HepG2 (cell line): ENCODE measurements at regions not wholly inside any gene's neighbourhood (a gene's known extent, or its start where the extent isn't known, plus 50 kb on each side); places are given as distances from the start of the nearest gene placed in this dataset.

Experiments
- ATAC-seq: fragments of 200-7000 bp; cut with Tn5 transposase; 3 replicates; pipeline ENCODE4 v1.9.1; 2020; ENCODE audit warnings: mild to moderate bottlenecking, moderate library complexity
- BruUV-seq: library from RNA; stranded (reverse); fragments of 400-500 nt; replicated peaks from 2 replicates; lab custom pipeline; 2021; lab: Mats Ljungman, UMichigan
- CTCF ChIA-PET: fragments of 300-600 bp; formaldehyde crosslinking; extraction: SDS; loops from one replicate; lab custom pipeline; 2021; ENCODE audit warnings: low total read pairs, inconsistent platforms, low intra/inter-chr PET ratio; lab: Yijun Ruan, JAX
- POLR2A ChIA-PET: fragments of 350-600 bp; sonication (Branson Sonifier 250); formaldehyde crosslinking; loops from one replicate; lab custom pipeline; 2020; ENCODE audit warnings: antibody characterized with exemption, inconsistent platforms; lab: Yijun Ruan, JAX
- DNase-seq: peaks from one replicate; pipeline ENCODE4 v3.0.0-alpha.2; 2015; ENCODE audit warnings: low spot score
- FAIRE-seq: peaks from 3 replicates; lab custom pipeline; 2011; peaks lifted over from hg19 to GRCh38; lab: Jason Lieb, UNC
- H2AFZ ChIP-seq: one replicate; pipeline ENCODE4 v1.6.1; 2011; ENCODE audit warnings: low read length, inconsistent platforms
- H3K27ac ChIP-seq: fragments of 300-600 bp; 3 replicates; pipeline ENCODE4 v1.8.0; 2011; ENCODE audit warnings: mixed run types, mild to moderate bottlenecking, mixed read lengths, low read length, inconsistent platforms; ENCODE audit not compliant: insufficient read depth; ENCODE audit errors: extremely low read length
- H3K27me3 ChIP-seq, 2 experiments: fragments of 200-600 bp in 1 of 2; 2 replicates in 1 of 2; 3 replicates in 1 of 2; pipeline versions ENCODE4 v1.6.0 to v1.8.0; 2011; ENCODE audit warnings: low read length in 2 of 2, mild to moderate bottlenecking in 2 of 2, moderate library complexity in 2 of 2, inconsistent platforms in 1 of 2; ENCODE audit not compliant: insufficient read depth in 2 of 2, control insufficient read depth in 1 of 2
- H3K36me3 ChIP-seq, 2 experiments: fragments of 200-600 bp in 1 of 2; replicated peaks in 1 of 2; 2 replicates in 1 of 2; 3 replicates in 1 of 2; pipeline versions ENCODE4 v1.5.1 to v1.8.0; 2011; ENCODE audit warnings: low read length in 2 of 2, inconsistent platforms in 1 of 2; ENCODE audit not compliant: insufficient read depth in 2 of 2, control insufficient read depth in 1 of 2
- H3K4me1 ChIP-seq: 2 replicates; pipeline ENCODE4 v1.5.1; 2012; ENCODE audit warnings: low read length, inconsistent platforms; ENCODE audit not compliant: insufficient read depth
- H3K4me2 ChIP-seq: 2 replicates; pipeline ENCODE4 v1.6.0; 2011; ENCODE audit warnings: low read depth, low read length, inconsistent platforms
- H3K4me3 ChIP-seq, 3 experiments: fragments of 200-600 bp in 1 of 3; sonication (generic), shearing (Covaris generic) in 1 of 3; replicated peaks in 1 of 3; 2 replicates each; pipeline ENCODE4 v1.5.1; 2011 to 2016; ENCODE audit warnings: low read length in 3 of 3, inconsistent platforms in 2 of 3, low read depth in 2 of 3, mild to moderate bottlenecking in 2 of 3, control low read depth in 1 of 3, mixed read lengths in 1 of 3; ENCODE audit not compliant: insufficient read depth in 1 of 3
- H3K79me2 ChIP-seq: one replicate; pipeline ENCODE4 v1.6.1; 2011; ENCODE audit warnings: low read length, inconsistent platforms; ENCODE audit not compliant: insufficient read depth
- H3K9ac ChIP-seq: 2 replicates; pipeline ENCODE4 v1.6.0; 2011; ENCODE audit warnings: mild to moderate bottlenecking, low read depth, low read length, inconsistent platforms; ENCODE audit not compliant: insufficient read depth
- H3K9me3 ChIP-seq: 2 replicates; pipeline ENCODE4 v1.5.1; 2012; ENCODE audit warnings: mild to moderate bottlenecking, low read length
- H4K20me1 ChIP-seq: 2 replicates; pipeline ENCODE4 v1.6.0; 2011; ENCODE audit warnings: inconsistent platforms, mild to moderate bottlenecking, low read length, moderate library complexity; ENCODE audit not compliant: insufficient read depth
- ATAD3A ChIP-seq: sonication (generic); formaldehyde crosslinking; IDR thresholded peaks from 2 replicates; pipeline ENCODE4 v1.4.0; 2020; ENCODE audit warnings: missing genetic modification reagents
- ESRRA ChIP-seq: sonication (generic); formaldehyde crosslinking; IDR thresholded peaks from 2 replicates; pipeline ENCODE4 v1.5.1; 2020; ENCODE audit warnings: mild to moderate bottlenecking, low read depth, missing genetic modification reagents
- GABPA ChIP-seq, 2 experiments: IDR thresholded peaks; 2 replicates each; pipeline ENCODE4 v1.6.1; 2011 to 2016; ENCODE audit warnings: low read depth in 2 of 2, low read length in 1 of 2, missing biosample characterization in 1 of 2, missing genetic modification characterization in 1 of 2
- PHF20 ChIP-seq: sonication (generic); formaldehyde crosslinking; IDR thresholded peaks from 2 replicates; pipeline ENCODE4 v1.5.0; 2020; ENCODE audit warnings: mild to moderate bottlenecking, missing genetic modification reagents
- SALL1 ChIP-seq: sonication (generic); formaldehyde crosslinking; IDR thresholded peaks from 2 replicates; pipeline ENCODE4 v1.8.0; 2022; ENCODE audit warnings: mild to moderate bottlenecking, missing genetic modification reagents
- ZFAT ChIP-seq: sonication (generic); formaldehyde crosslinking; conservative IDR thresholded peaks from 2 replicates; pipeline ENCODE4 v1.8.1; 2023; ENCODE audit warnings: missing genetic modification reagents, inconsistent platforms
- ZGPAT ChIP-seq: IDR thresholded peaks from 2 replicates; pipeline ENCODE4 v1.6.1; 2016; ENCODE audit warnings: mild to moderate bottlenecking
- WGBS: methylation state at CpG from one replicate; pipeline ENCODE4 v1.1.6; 2017; ENCODE audit warnings: low lambda C conversion rate; 5-methylcytosine and 5-hydroxymethylcytosine counted together
- in situ Hi-C: cut with HindIII; loops from 2 replicates; pipeline ENCODE4 v1.10.0; 2017; ENCODE audit warnings: low pct_unique_long_range_greater_than_20kb; ENCODE audit not compliant: extremely low pct_ligation_motif_present
- intact Hi-C: fragments of 100-400 bp; cut with micrococcal nuclease; formaldehyde crosslinking; loops from one replicate; pipeline ENCODE4 v1.10.0; 2022; ENCODE audit not compliant: unreplicated experiment
- TF ChIP-seq, protein P1 (sequence below): sonication (generic); formaldehyde crosslinking; IDR thresholded peaks from 2 replicates; pipeline ENCODE4 v1.9.0; 2021; ENCODE audit warnings: missing genetic modification reagents, borderline replicate concordance

GRCh38 chr2:41432459-41432858 is 615.4 kb upstream of the PKDCC start:
- POLR2A ChIA-PET: no interaction called here
- 24% methylated on average over 1 of the region's 1 CpG for WGBS
- ATAC-seq: no peak
- no peaks in the 10 kb centered on the region for H3K36me3 ChIP-seq
- intact Hi-C loops: no loop called here
- TF ChIP-seq PHF20 (CRISPR knock-in tag) (no peak), ZGPAT (no peak), ATAD3A (CRISPR knock-in tag) (no peak), SALL1 (CRISPR knock-in tag) (no peak), GABPA (IDR thresholded peaks at IDR 0.05; ENCODE audit: low read depth, low read length) (no peak), GABPA (CRISPR knock-in tag; IDR thresholded peaks at IDR 0.05; ENCODE audit: low read depth) (no peak), ZFAT (CRISPR knock-in tag) (no peak), ESRRA (CRISPR knock-in tag) (no peak)
- TF ChIP-seq, protein P1, sequence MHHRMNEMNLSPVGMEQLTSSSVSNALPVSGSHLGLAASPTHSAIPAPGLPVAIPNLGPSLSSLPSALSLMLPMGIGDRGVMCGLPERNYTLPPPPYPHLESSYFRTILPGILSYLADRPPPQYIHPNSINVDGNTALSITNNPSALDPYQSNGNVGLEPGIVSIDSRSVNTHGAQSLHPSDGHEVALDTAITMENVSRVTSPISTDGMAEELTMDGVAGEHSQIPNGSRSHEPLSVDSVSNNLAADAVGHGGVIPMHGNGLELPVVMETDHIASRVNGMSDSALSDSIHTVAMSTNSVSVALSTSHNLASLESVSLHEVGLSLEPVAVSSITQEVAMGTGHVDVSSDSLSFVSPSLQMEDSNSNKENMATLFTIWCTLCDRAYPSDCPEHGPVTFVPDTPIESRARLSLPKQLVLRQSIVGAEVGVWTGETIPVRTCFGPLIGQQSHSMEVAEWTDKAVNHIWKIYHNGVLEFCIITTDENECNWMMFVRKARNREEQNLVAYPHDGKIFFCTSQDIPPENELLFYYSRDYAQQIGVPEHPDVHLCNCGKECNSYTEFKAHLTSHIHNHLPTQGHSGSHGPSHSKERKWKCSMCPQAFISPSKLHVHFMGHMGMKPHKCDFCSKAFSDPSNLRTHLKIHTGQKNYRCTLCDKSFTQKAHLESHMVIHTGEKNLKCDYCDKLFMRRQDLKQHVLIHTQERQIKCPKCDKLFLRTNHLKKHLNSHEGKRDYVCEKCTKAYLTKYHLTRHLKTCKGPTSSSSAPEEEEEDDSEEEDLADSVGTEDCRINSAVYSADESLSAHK (CRISPR knock-in tag): no peak
- TF ChIP-seq, all 625 proteins: peak for 0
- H3K79me2 ChIP-seq: no peaks in the 10 kb centered on the region
- CTCF ChIA-PET: no interaction called here
- H3K9me3 ChIP-seq: no peaks in the 10 kb centered on the region
- H3K27ac ChIP-seq: no peak overlapping the region
- no peaks in the 10 kb centered on the region for H3K4me1 ChIP-seq
- FAIRE-seq (no peak), DNase-seq (no peak)
- BruUV-seq: no TSS peak
- H3K9ac ChIP-seq: no peak overlapping the region
- in situ Hi-C loops: no loop called here
- H3K4me2 ChIP-seq: no peak overlapping the region
- H3K4me3 ChIP-seq: no peak overlapping the region
- H4K20me1 ChIP-seq: no peaks in the 10 kb centered on the region
- no peaks in the 10 kb centered on the region for H3K27me3 ChIP-seq
- no peak overlapping the region for H2AFZ ChIP-seq
